ENCODE measurements at regions not wholly inside any gene's neighbourhood (a gene's known extent, or its start where the extent isn't known, plus 50 kb on each side); places are given as distances from the start of the nearest gene placed in this dataset.

DNA sequence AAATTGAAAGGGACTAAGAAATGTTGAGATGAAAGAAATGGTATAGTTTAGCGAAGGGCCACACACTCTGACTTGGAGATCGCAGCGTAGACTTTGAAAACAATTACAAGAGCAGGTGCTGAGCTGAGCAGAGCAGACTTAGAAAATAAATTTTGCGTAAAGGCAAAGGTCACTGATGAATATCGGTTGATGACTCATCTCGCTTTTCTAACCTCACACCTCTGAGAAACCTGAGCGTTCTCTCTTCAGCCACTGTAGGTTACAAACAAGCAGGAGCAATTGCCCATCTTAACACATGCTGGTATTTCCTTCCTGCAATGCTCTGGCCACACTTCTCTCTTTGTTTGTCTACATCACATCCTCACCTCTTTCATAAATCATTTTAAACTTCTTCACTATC, 190.6 kb upstream of the C9orf72 start:
- no peak for DNase-seq
- Histone ChIP-seq H3K4me3 (no peak overlapping the region), H3K27ac (no peak overlapping the region), H3K9me3 (no peaks in the 10 kb centered on the region), H3K36me3 (no peaks in the 10 kb centered on the region), H3K4me1 (ENCODE audit: insufficient read depth) (no peaks in the 10 kb centered on the region), H3K27me3 (no peaks in the 10 kb centered on the region)
- TF ChIP-seq, protein P1, sequence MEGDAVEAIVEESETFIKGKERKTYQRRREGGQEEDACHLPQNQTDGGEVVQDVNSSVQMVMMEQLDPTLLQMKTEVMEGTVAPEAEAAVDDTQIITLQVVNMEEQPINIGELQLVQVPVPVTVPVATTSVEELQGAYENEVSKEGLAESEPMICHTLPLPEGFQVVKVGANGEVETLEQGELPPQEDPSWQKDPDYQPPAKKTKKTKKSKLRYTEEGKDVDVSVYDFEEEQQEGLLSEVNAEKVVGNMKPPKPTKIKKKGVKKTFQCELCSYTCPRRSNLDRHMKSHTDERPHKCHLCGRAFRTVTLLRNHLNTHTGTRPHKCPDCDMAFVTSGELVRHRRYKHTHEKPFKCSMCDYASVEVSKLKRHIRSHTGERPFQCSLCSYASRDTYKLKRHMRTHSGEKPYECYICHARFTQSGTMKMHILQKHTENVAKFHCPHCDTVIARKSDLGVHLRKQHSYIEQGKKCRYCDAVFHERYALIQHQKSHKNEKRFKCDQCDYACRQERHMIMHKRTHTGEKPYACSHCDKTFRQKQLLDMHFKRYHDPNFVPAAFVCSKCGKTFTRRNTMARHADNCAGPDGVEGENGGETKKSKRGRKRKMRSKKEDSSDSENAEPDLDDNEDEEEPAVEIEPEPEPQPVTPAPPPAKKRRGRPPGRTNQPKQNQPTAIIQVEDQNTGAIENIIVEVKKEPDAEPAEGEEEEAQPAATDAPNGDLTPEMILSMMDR (IDR thresholded peaks at IDR 0.05) = no peak
- TF ChIP-seq EP300 (IDR thresholded peaks at IDR 0.05) (no peak), POLR2A (IDR thresholded peaks at IDR 0.05) (no peak)
- WGBS, 3 donors = 91 to 93% (median 92%) methylated on average over 7 of the region's 7 CpGs
- intact Hi-C loops (cut with DNase I) = no loop called here

DNA sequence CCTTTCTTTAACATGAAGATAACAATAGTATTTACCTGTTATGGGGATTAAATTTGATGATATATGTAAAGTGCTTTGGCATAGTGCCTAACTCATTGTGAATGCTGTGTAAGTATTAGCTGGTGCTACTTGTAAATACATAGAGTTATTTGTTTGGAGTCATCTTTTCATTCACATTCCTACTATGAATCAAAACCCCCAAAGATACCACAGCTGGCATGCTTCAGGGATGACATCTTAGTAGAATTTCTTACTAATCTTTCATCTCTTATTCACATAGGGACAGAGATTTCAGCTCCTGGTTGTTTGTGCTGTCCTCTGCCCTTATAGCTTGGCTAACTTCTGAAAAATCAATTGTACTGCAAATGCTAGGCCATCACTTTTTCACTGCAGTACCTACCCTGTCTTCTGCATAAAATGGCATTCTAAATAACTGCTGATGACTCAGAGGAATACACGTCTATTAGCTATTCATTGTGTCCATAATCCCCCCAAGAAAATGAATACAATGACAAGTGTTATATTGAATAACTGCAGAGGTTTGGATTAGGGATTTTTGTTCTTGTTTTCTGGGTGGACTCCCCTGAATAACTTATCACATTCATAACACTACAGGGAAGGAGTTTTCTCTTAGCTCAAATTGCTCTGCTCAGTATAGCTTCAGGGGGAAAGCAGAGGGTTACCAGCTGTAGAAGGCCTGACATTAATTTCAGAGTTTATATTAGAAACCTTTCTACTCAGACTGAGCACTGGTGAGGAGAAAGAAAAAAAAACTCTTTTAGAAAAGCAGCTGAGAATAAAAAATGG, 192.2 kb upstream of the C9orf72 start:
- Histone ChIP-seq H3K4me3 (no peak overlapping the region), H3K9me3 (no peaks in the 10 kb centered on the region), H3K4me1 (ENCODE audit: insufficient read depth) (no peaks in the 10 kb centered on the region), H3K27me3 (no peaks in the 10 kb centered on the region), H3K27ac (no peak overlapping the region), H3K36me3 (no peaks in the 10 kb centered on the region)
- TF ChIP-seq, protein P1 (IDR thresholded peaks at IDR 0.05) = no peak
- no peak for TF ChIP-seq POLR2A (IDR thresholded peaks at IDR 0.05)
- TF ChIP-seq EP300 (IDR thresholded peaks at IDR 0.05) = no peak
- 26 to 30% (median 27%) methylated on average over 1 of the region's 1 CpG for WGBS, 3 donors
- no peak for DNase-seq
- intact Hi-C loops (cut with DNase I) = no loop called here

DNA sequence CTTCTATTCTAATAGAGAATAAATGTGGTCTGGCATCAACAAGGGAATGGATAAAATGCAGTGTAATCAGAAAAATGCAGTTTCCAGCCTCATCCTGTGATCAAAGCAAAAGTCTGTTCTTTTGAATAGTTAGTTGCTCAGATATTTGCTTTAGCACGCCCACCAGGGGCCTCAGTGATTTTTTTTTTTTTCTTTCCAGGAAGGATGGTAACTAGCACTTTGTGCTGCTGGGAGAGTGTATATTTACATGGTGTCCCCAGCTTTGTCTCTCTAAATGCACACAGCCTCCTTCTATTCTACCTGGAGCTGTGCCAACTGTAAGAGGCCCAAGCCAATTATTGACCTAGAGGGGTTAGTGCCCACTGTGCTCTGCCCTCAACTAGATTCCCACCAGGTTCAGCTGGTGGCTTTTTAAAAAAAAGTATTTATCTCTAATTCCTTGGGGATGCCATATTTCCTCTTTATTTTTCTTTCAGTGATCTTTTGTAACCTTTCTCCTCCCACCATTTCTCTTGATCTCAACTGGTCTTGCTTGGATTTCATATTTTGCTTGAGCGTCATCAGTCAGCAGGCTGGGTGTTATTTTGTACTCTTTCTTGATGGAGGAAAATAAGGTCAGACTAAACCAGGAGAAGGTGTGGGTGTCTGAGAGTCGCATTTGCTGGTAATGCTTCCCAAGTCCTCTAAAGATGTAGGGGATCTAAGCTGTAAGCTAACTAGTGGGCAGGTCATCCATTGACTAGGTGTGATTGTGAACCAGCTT, 193.0 kb upstream of the C9orf72 start:
- H3K27me3 ChIP-seq = no peaks in the 10 kb centered on the region
- H3K4me1 ChIP-seq (ENCODE audit: insufficient read depth) = no peaks in the 10 kb centered on the region
- no peak for DNase-seq
- no peaks in the 10 kb centered on the region for H3K36me3 ChIP-seq
- no peaks in the 10 kb centered on the region for H3K9me3 ChIP-seq
- 38 to 53% (median 49%) methylated on average over 3 of the region's 3 CpGs for WGBS, 3 donors
- TF ChIP-seq EP300 (IDR thresholded peaks at IDR 0.05) (no peak), POLR2A (IDR thresholded peaks at IDR 0.05) (no peak)
- TF ChIP-seq, protein P1 (IDR thresholded peaks at IDR 0.05) = no peak
- H3K27ac ChIP-seq = no peak overlapping the region
- no peak overlapping the region for H3K4me3 ChIP-seq
- intact Hi-C loops (cut with DNase I) = no loop called here

DNA sequence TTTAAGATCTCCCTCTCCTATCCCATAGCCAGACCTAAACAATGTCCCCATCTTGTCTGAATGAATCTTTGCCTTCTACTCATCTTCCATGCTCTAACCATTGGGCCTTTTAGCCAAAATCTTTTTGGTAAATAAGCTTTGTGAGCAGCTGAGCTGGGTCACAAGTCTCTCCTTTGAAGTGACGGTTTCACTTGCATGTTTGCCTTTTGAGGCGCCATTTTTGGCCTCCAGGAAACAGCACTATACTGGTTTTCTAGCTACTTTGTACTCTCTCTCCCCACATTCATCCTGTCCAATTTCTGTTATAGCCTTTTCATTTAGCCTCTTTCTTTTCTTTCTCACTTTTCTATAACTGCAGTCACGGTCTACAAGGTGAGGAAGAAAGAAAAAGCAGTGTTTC, 195.5 kb upstream of the C9orf72 start:
- TF ChIP-seq, protein P1 (IDR thresholded peaks at IDR 0.05) = no peak
- 84 to 85% (median 84%) methylated on average over 3 of the region's 3 CpGs for WGBS, 3 donors
- Histone ChIP-seq H3K4me3 (no peak overlapping the region), H3K27me3 (no peaks in the 10 kb centered on the region), H3K9me3 (no peaks in the 10 kb centered on the region), H3K27ac (no peak overlapping the region), H3K4me1 (ENCODE audit: insufficient read depth) (no peaks in the 10 kb centered on the region), H3K36me3 (no peaks in the 10 kb centered on the region)
- intact Hi-C loops (cut with DNase I) = no loop called here
- no peak for DNase-seq

Data from ovary (tissue), 7 donors.